HepG2 (cell line): ENCODE measurements at regions not wholly inside any gene's neighbourhood (a gene's known extent, or its start where the extent isn't known, plus 50 kb on each side); places are given as distances from the start of the nearest gene placed in this dataset.
A peak's percentile ranks its signal among the peaks of the same experiment; 100 is the strongest.

ENCODE experiments used
- ARID5B ChIP-seq: IDR thresholded peaks from 2 replicates; pipeline ENCODE4 v1.4.0; 2020; ENCODE audit warnings: mild to moderate bottlenecking, missing genetic modification reagents
- CHD4 ChIP-seq: fragments of 200-600 bp; sonication (generic); IDR thresholded peaks from 2 replicates; pipeline ENCODE4 v1.7.0; 2017; ENCODE audit warnings: mild to moderate bottlenecking, low read length, borderline replicate concordance
- CREB1 ChIP-seq, 2 experiments: fragments of 450-650 bp in 1 of 2; IDR thresholded peaks; 2 replicates each; pipeline ENCODE4 v1.6.1; 2016 to 2017; ENCODE audit warnings: control low read depth in 1 of 2, mild to moderate bottlenecking in 1 of 2, missing compliant biosample characterization in 1 of 2, missing genetic modification characterization in 1 of 2
- DNMT3B ChIP-seq: conservative IDR thresholded peaks from 2 replicates; pipeline ENCODE4 v1.6.1; 2016; ENCODE audit warnings: missing biosample characterization, control low read depth
- HNF4A ChIP-seq: sonication (generic); formaldehyde crosslinking; IDR thresholded peaks from 2 replicates; pipeline ENCODE4 v1.4.0; 2020; ENCODE audit warnings: missing genetic modification reagents
- HOXA5 ChIP-seq: sonication (generic); formaldehyde crosslinking; IDR thresholded peaks from 2 replicates; pipeline ENCODE4 v1.4.0; 2020; ENCODE audit warnings: missing genetic modification reagents
- MBD4 ChIP-seq: IDR thresholded peaks from 2 replicates; pipeline ENCODE4 v1.6.1; 2012; ENCODE audit warnings: low read length, inconsistent platforms, borderline replicate concordance
- NR2F6 ChIP-seq, 2 experiments: IDR thresholded peaks; 2 replicates each; pipeline ENCODE4 v1.6.1; 2016; ENCODE audit warnings: antibody characterized with exemption in 1 of 2, mild to moderate bottlenecking in 1 of 2
- RBM22 ChIP-seq: fragments of 200-400 bp; formaldehyde crosslinking; optimal IDR thresholded peaks from 2 replicates; pipeline ENCODE3; 2017; ENCODE audit warnings: mild to moderate bottlenecking, low read length, moderate library complexity
- RXRB ChIP-seq: IDR thresholded peaks from 2 replicates; pipeline ENCODE4 v1.6.1; 2016; ENCODE audit warnings: borderline replicate concordance, missing genetic modification reagents, missing compliant biosample characterization
- SOX6 ChIP-seq, 2 experiments: fragments of 450-650 bp in 1 of 2; sonication (generic) in 1 of 2; formaldehyde crosslinking in 1 of 2; IDR thresholded peaks; 2 replicates each; pipeline versions ENCODE4 v1.4.0 to v1.6.1; 2017 to 2020; ENCODE audit warnings: antibody characterized with exemption in 1 of 2, mild to moderate bottlenecking in 1 of 2, missing genetic modification reagents in 1 of 2
- ZMYM4 ChIP-seq: sonication (generic); formaldehyde crosslinking; IDR thresholded peaks from 2 replicates; pipeline ENCODE4 v1.8.1; 2023; ENCODE audit warnings: mild to moderate bottlenecking, missing genetic modification reagents
- ZSCAN9 ChIP-seq: IDR thresholded peaks from 2 replicates; pipeline ENCODE4 v1.6.1; 2016; ENCODE audit warnings: borderline replicate concordance
- TF ChIP-seq, protein P1 (sequence below): sonication (generic); formaldehyde crosslinking; conservative IDR thresholded peaks from 2 replicates; pipeline ENCODE4 v1.4.0; 2020; ENCODE audit warnings: mild to moderate bottlenecking, missing genetic modification reagents, moderate library complexity
- TF ChIP-seq, protein P2 (sequence below): IDR thresholded peaks from 2 replicates; pipeline ENCODE4 v1.6.1; 2012; ENCODE audit warnings: low read depth, low read length, improper control_type of control experiment
- TF ChIP-seq, protein P3 (sequence below): sonication (generic); formaldehyde crosslinking; IDR thresholded peaks from 2 replicates; pipeline ENCODE4 v1.4.0; 2020; ENCODE audit warnings: missing genetic modification reagents
- TF ChIP-seq, protein P4 (sequence below): sonication (generic); formaldehyde crosslinking; conservative IDR thresholded peaks from 2 replicates; pipeline ENCODE4 v1.8.1; 2023; ENCODE audit warnings: missing genetic modification reagents

DNA sequence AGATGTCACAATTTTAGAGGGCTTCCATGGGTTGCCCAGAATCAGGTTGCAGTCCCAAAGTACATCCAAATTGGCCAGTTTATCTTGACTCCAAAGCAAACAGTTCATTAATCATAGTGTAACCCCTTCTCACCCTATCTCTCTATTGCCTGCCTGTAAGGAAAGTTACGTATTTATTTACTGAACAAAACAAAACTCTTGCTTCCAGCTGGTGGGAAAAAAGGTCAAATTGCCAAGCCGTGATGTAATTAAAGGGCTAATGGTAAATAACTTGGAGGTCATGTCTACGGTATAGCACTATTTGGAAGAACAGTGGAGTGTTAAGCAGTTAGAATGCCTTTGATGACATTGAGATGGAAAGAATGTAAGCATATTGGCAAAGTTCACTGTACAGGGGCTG lies 214.0 kb downstream of the DLEU7 start (continued):
- TF ChIP-seq, protein P1, sequence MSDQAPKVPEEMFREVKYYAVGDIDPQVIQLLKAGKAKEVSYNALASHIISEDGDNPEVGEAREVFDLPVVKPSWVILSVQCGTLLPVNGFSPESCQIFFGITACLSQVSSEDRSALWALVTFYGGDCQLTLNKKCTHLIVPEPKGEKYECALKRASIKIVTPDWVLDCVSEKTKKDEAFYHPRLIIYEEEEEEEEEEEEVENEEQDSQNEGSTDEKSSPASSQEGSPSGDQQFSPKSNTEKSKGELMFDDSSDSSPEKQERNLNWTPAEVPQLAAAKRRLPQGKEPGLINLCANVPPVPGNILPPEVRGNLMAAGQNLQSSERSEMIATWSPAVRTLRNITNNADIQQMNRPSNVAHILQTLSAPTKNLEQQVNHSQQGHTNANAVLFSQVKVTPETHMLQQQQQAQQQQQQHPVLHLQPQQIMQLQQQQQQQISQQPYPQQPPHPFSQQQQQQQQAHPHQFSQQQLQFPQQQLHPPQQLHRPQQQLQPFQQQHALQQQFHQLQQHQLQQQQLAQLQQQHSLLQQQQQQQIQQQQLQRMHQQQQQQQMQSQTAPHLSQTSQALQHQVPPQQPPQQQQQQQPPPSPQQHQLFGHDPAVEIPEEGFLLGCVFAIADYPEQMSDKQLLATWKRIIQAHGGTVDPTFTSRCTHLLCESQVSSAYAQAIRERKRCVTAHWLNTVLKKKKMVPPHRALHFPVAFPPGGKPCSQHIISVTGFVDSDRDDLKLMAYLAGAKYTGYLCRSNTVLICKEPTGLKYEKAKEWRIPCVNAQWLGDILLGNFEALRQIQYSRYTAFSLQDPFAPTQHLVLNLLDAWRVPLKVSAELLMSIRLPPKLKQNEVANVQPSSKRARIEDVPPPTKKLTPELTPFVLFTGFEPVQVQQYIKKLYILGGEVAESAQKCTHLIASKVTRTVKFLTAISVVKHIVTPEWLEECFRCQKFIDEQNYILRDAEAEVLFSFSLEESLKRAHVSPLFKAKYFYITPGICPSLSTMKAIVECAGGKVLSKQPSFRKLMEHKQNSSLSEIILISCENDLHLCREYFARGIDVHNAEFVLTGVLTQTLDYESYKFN (CRISPR knock-in tag) = peak; percentile 57
- TF ChIP-seq CREB1 (IDR thresholded peaks at IDR 0.05) = no peak
- TF ChIP-seq CREB1 (CRISPR knock-in tag; IDR thresholded peaks at IDR 0.05) = peak; percentile 53; the same call in 1 of the 2 replicates
- TF ChIP-seq CHD4 = no peak
- TF ChIP-seq, protein P2, sequence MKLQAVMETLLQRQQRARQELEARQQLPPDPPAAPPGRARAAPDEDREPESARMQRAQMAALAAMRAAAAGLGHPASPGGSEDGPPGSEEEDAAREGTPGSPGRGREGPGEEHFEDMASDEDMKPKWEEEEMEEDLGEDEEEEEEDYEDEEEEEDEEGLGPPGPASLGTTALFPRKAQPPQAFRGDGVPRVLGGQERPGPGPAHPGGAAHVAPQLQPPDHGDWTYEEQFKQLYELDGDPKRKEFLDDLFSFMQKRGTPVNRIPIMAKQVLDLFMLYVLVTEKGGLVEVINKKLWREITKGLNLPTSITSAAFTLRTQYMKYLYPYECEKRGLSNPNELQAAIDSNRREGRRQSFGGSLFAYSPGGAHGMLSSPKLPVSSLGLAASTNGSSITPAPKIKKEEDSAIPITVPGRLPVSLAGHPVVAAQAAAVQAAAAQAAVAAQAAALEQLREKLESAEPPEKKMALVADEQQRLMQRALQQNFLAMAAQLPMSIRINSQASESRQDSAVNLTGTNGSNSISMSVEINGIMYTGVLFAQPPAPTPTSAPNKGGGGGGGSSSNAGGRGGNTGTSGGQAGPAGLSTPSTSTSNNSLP = 0 out of 2 replicates have a peak, but pooled peaks have one; percentile 40
- TF ChIP-seq, protein P3, sequence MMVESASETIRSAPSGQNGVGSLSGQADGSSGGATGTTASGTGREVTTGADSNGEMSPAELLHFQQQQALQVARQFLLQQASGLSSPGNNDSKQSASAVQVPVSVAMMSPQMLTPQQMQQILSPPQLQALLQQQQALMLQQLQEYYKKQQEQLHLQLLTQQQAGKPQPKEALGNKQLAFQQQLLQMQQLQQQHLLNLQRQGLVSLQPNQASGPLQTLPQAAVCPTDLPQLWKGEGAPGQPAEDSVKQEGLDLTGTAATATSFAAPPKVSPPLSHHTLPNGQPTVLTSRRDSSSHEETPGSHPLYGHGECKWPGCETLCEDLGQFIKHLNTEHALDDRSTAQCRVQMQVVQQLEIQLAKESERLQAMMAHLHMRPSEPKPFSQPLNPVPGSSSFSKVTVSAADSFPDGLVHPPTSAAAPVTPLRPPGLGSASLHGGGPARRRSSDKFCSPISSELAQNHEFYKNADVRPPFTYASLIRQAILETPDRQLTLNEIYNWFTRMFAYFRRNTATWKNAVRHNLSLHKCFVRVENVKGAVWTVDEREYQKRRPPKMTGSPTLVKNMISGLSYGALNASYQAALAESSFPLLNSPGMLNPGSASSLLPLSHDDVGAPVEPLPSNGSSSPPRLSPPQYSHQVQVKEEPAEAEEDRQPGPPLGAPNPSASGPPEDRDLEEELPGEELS = peak; percentile 61; the same call in 1 of the 2 replicates
- TF ChIP-seq ZMYM4 = peak; percentile 68
- no peak for TF ChIP-seq SOX6 (IDR thresholded peaks at IDR 0.05)
- TF ChIP-seq SOX6 (CRISPR knock-in tag; IDR thresholded peaks at IDR 0.05) = peak; percentile 64
- TF ChIP-seq DNMT3B = no peak
- TF ChIP-seq ZSCAN9 = no peak
- TF ChIP-seq, protein P4, sequence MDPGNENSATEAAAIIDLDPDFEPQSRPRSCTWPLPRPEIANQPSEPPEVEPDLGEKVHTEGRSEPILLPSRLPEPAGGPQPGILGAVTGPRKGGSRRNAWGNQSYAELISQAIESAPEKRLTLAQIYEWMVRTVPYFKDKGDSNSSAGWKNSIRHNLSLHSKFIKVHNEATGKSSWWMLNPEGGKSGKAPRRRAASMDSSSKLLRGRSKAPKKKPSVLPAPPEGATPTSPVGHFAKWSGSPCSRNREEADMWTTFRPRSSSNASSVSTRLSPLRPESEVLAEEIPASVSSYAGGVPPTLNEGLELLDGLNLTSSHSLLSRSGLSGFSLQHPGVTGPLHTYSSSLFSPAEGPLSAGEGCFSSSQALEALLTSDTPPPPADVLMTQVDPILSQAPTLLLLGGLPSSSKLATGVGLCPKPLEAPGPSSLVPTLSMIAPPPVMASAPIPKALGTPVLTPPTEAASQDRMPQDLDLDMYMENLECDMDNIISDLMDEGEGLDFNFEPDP (CRISPR knock-in tag) = no peak
- no peak for TF ChIP-seq RBM22
- peak; percentile 60; the same call in 1 of the 2 replicates for TF ChIP-seq NR2F6 (IDR thresholded peaks at IDR 0.05)
- 0 out of 2 replicates have a peak, but pooled peaks have one; percentile 40 for TF ChIP-seq NR2F6 (CRISPR knock-in tag; IDR thresholded peaks at IDR 0.05)
- TF ChIP-seq MBD4 = no peak
- TF ChIP-seq HOXA5 (CRISPR knock-in tag) = 0 out of 2 replicates have a peak, but pooled peaks have one; percentile 48
- peak; percentile 58 for TF ChIP-seq HNF4A (CRISPR knock-in tag)
- 0 out of 2 replicates have a peak, but pooled peaks have one; percentile 31 for TF ChIP-seq RXRB
- TF ChIP-seq ARID5B (CRISPR knock-in tag) = peak; percentile 46; the same call in 1 of the 2 replicates
